H1 (cell line): ENCODE measurements at regions not wholly inside any gene's neighbourhood (a gene's known extent, or its start where the extent isn't known, plus 50 kb on each side); places are given as distances from the start of the nearest gene placed in this dataset.
A peak's percentile ranks its signal among the peaks of the same experiment; 100 is the strongest.

Source experiments
- CTCF ChIA-PET: fragments of 300-600 bp; sonication (Branson Sonifier 250); formaldehyde crosslinking; loops from one replicate; lab custom pipeline; 2021; ENCODE audit not compliant: partially characterized antibody; lab: Charles Lee
- POLR2A ChIA-PET: fragments of 300-600 bp; sonication (Branson Sonifier 250); formaldehyde crosslinking; loops from one replicate; lab custom pipeline; 2021; ENCODE audit warnings: inconsistent platforms; ENCODE audit not compliant: partially characterized antibody; lab: Charles Lee
- DNase-seq, 2 experiments: peaks; one replicate each; pipeline versions ENCODE4 v3.0.0 to v3.0.0-alpha.2; 2010 to 2022; ENCODE audit warnings: low spot score in 2 of 2, low read depth in 1 of 2, mixed read lengths in 1 of 2
- FAIRE-seq: peaks from 2 replicates; lab custom pipeline; 2011; peaks lifted over from hg19 to GRCh38; lab: Jason Lieb, UNC
- H2AFZ ChIP-seq: 2 replicates; pipeline ENCODE4 v1.8.1; 2012; ENCODE audit warnings: low read length, inconsistent platforms
- H2AK5ac ChIP-seq: 2 replicates; pipeline ENCODE4 v1.6.1; 2013; ENCODE audit warnings: low read depth, low read length
- H2BK120ac ChIP-seq: replicated peaks from 2 replicates; pipeline ENCODE3; 2013; ENCODE audit warnings: low read depth, low read length, inconsistent platforms
- H2BK12ac ChIP-seq: 2 replicates; pipeline ENCODE4 v1.6.1; 2013; ENCODE audit warnings: low read depth, low read length
- H2BK15ac ChIP-seq: 2 replicates; pipeline ENCODE4 v1.6.1; 2013; ENCODE audit warnings: low read length
- H2BK20ac ChIP-seq: 2 replicates; pipeline ENCODE4 v1.6.1; 2013; ENCODE audit warnings: low read length
- H2BK5ac ChIP-seq: 2 replicates; pipeline ENCODE4 v1.6.1; 2013; ENCODE audit warnings: low read depth, low read length
- H3K14ac ChIP-seq: 2 replicates; pipeline ENCODE4 v1.6.1; 2013; ENCODE audit warnings: inconsistent platforms; ENCODE audit not compliant: insufficient read length
- H3K18ac ChIP-seq: 2 replicates; pipeline ENCODE4 v1.6.1; 2013; ENCODE audit warnings: low read length; ENCODE audit errors: extremely low read depth
- H3K23ac ChIP-seq: 2 replicates; pipeline ENCODE4 v1.6.1; 2013; ENCODE audit warnings: inconsistent platforms; ENCODE audit not compliant: insufficient read length
- H3K23me2 ChIP-seq: 2 replicates; pipeline ENCODE4 v1.6.1; 2013; ENCODE audit warnings: low read depth, low read length
- H3K27ac ChIP-seq: 2 replicates; pipeline ENCODE4 v1.6.1; 2011; ENCODE audit warnings: low read depth, low read length, inconsistent platforms
- H3K27me3 ChIP-seq, 4 experiments: replicated peaks in 1 of 4; 1 replicate in 1 of 4; 2 replicates in 3 of 4; pipeline versions ENCODE4 v1.6.1 to v1.8.1; 2011 to 2013; ENCODE audit warnings: low read length in 3 of 4, mild to moderate bottlenecking in 3 of 4, inconsistent platforms in 2 of 4, mixed read lengths in 2 of 4, moderate library complexity in 1 of 4; ENCODE audit not compliant: control insufficient read depth in 3 of 4, insufficient read depth in 3 of 4; ENCODE audit errors: extremely low read depth in 1 of 4
- H3K36me3 ChIP-seq, 4 experiments: 2 replicates each; pipeline versions ENCODE4 v1.6.1 to v1.8.1; 2011 to 2013; ENCODE audit warnings: mild to moderate bottlenecking in 4 of 4, low read length in 3 of 4, moderate library complexity in 2 of 4, control low read depth in 1 of 4, inconsistent platforms in 1 of 4; ENCODE audit not compliant: insufficient read depth in 4 of 4, control insufficient read depth in 2 of 4
- H3K4ac ChIP-seq: replicated peaks from 2 replicates; pipeline ENCODE3; 2013; ENCODE audit warnings: low read length, low read depth, mixed read lengths, inconsistent platforms; ENCODE audit not compliant: insufficient read length
- H3K4me1 ChIP-seq, 4 experiments: replicated peaks in 1 of 4; 1 replicate in 1 of 4; 2 replicates in 3 of 4; pipeline versions ENCODE4 v1.6.1 to v1.8.1; 2011 to 2013; ENCODE audit warnings: low read length in 3 of 4, inconsistent platforms in 2 of 4, mixed read lengths in 1 of 4; ENCODE audit not compliant: insufficient read depth in 4 of 4, control insufficient read depth in 3 of 4
- H3K4me2 ChIP-seq, 2 experiments: 2 replicates each; pipeline versions ENCODE4 v1.6.1 to v1.8.1; 2011 to 2013; ENCODE audit warnings: low read depth in 2 of 2, low read length in 2 of 2, control low read depth in 1 of 2, inconsistent platforms in 1 of 2, mild to moderate bottlenecking in 1 of 2; ENCODE audit not compliant: insufficient read depth in 1 of 2
- H3K4me3 ChIP-seq, 4 experiments: fragments of 200-600, 300-600 bp in 1 of 4; sonication (generic), shearing (Covaris generic), sonication (Bioruptor Twin) in 1 of 4; 2 replicates each; pipeline versions ENCODE4 v1.5.1 to v1.8.1; 2011 to 2016; ENCODE audit warnings: low read length in 4 of 4, low read depth in 3 of 4, control low read depth in 2 of 4, inconsistent platforms in 2 of 4, mild to moderate bottlenecking in 2 of 4, mixed read lengths in 1 of 4, moderate library complexity in 1 of 4; ENCODE audit not compliant: insufficient read depth in 2 of 4; ENCODE audit errors: extremely low read depth in 1 of 4
- H3K56ac ChIP-seq: replicated peaks from 2 replicates; pipeline ENCODE3; 2013; ENCODE audit warnings: low read depth, mild to moderate bottlenecking, mixed read lengths, low read length, inconsistent platforms; ENCODE audit not compliant: insufficient read length
- H3K79me1 ChIP-seq: 2 replicates; pipeline ENCODE4 v1.6.1; 2013; ENCODE audit warnings: low read depth, low read length, control low read depth
- H3K79me2 ChIP-seq, 2 experiments: 2 replicates each; pipeline versions ENCODE4 v1.6.1 to v1.8.1; 2012 to 2013; ENCODE audit warnings: low read length in 2 of 2, mild to moderate bottlenecking in 2 of 2, inconsistent platforms in 1 of 2; ENCODE audit not compliant: insufficient read depth in 2 of 2, control insufficient read depth in 1 of 2
- H3K9ac ChIP-seq, 4 experiments: replicated peaks in 1 of 4; 1 replicate in 1 of 4; 2 replicates in 3 of 4; pipeline versions ENCODE4 v1.6.1 to v1.8.1; 2011 to 2013; ENCODE audit warnings: low read depth in 3 of 4, low read length in 3 of 4, control low read depth in 2 of 4, mild to moderate bottlenecking in 2 of 4, moderate library complexity in 2 of 4, inconsistent platforms in 1 of 4; ENCODE audit errors: extremely low read depth in 1 of 4
- H3K9me3 ChIP-seq, 2 experiments: 2 replicates each; pipeline versions ENCODE4 v1.6.1 to v1.8.1; 2012 to 2013; ENCODE audit warnings: mild to moderate bottlenecking in 2 of 2, moderate library complexity in 2 of 2, control low read depth in 1 of 2, inconsistent platforms in 1 of 2, low read depth in 1 of 2, low read length in 1 of 2, mixed read lengths in 1 of 2; ENCODE audit not compliant: insufficient read depth in 2 of 2
- H4K20me1 ChIP-seq, 2 experiments: replicated peaks in 1 of 2; 2 replicates each; pipeline versions ENCODE3 to v1.8.1; 2011 to 2013; ENCODE audit warnings: inconsistent platforms in 2 of 2, low read length in 2 of 2, mild to moderate bottlenecking in 1 of 2; ENCODE audit not compliant: insufficient read depth in 2 of 2, control insufficient read depth in 1 of 2
- H4K5ac ChIP-seq: 2 replicates; pipeline ENCODE4 v1.6.1; 2013; ENCODE audit warnings: low read length, low read depth, mixed read lengths, inconsistent platforms; ENCODE audit not compliant: insufficient read length
- H4K8ac ChIP-seq: 2 replicates; pipeline ENCODE4 v1.8.0; 2013; ENCODE audit warnings: mild to moderate bottlenecking, moderate library complexity, low read length, inconsistent platforms; ENCODE audit not compliant: insufficient read depth; ENCODE audit errors: extremely low read depth
- H4K91ac ChIP-seq: replicated peaks from 2 replicates; pipeline ENCODE3; 2013; ENCODE audit warnings: low read length, mixed read lengths, inconsistent platforms; ENCODE audit not compliant: insufficient read length
- ASH2L ChIP-seq: fragments of 200-600, 300-600 bp; sonication (generic); IDR thresholded peaks from one replicate; pipeline ENCODE4 v1.7.1; 2017; ENCODE audit warnings: low read length
- BACH1 ChIP-seq: IDR thresholded peaks from 2 replicates; pipeline ENCODE4 v1.6.1; 2012; ENCODE audit warnings: low read length, improper control_type of control experiment
- CTBP2 ChIP-seq: IDR thresholded peaks from 2 replicates; pipeline ENCODE4 v1.7.0; 2011; ENCODE audit warnings: borderline replicate concordance, mild to moderate bottlenecking, moderate library complexity, mixed read lengths, low read length; ENCODE audit not compliant: insufficient read depth, insufficient read length
- EP300 ChIP-seq, 2 experiments: IDR thresholded peaks; 1 replicate in 1 of 2; 2 replicates in 1 of 2; pipeline ENCODE4 v1.6.1; 2011 to 2012; ENCODE audit warnings: low read depth in 2 of 2, low read length in 2 of 2, mild to moderate bottlenecking in 2 of 2, borderline replicate concordance in 1 of 2, inconsistent platforms in 1 of 2, moderate library complexity in 1 of 2
- GABPA ChIP-seq: IDR thresholded peaks from 2 replicates; pipeline ENCODE4 v1.6.1; 2011; ENCODE audit warnings: mild to moderate bottlenecking, low read length, moderate library complexity, borderline replicate concordance; ENCODE audit not compliant: insufficient read depth
- KDM1A ChIP-seq: fragments of 200-600, 300-600 bp; sonication (generic); IDR thresholded peaks from 2 replicates; pipeline ENCODE4 v1.7.1; 2016; ENCODE audit warnings: mild to moderate bottlenecking, low read length, borderline replicate concordance
- KDM4A ChIP-seq: IDR thresholded peaks from one replicate; pipeline ENCODE4 v1.7.1; 2012; ENCODE audit warnings: low read depth, mild to moderate bottlenecking, moderate library complexity, low read length, inconsistent platforms; ENCODE audit not compliant: severe bottlenecking
- MAFK ChIP-seq: IDR thresholded peaks from 2 replicates; pipeline ENCODE4 v1.6.1; 2012; ENCODE audit warnings: low read depth, mild to moderate bottlenecking, improper control_type of control experiment, low read length
- MAX ChIP-seq: IDR thresholded peaks from 2 replicates; pipeline ENCODE4 v1.6.1; 2012; ENCODE audit warnings: inconsistent platforms
- POLR2A ChIP-seq, 2 experiments: IDR thresholded peaks; 1 replicate in 1 of 2; 2 replicates in 1 of 2; pipeline ENCODE4 v1.6.1; 2011; ENCODE audit warnings: low read depth in 2 of 2, low read length in 2 of 2, mild to moderate bottlenecking in 2 of 2; ENCODE audit errors: control extremely low read depth in 1 of 2
- RFX5 ChIP-seq: IDR thresholded peaks from 2 replicates; pipeline ENCODE4 v1.6.1; 2011; ENCODE audit warnings: low read depth, low read length, improper control_type of control experiment, borderline replicate concordance
- RNF2 ChIP-seq: fragments of 200-900, 300-1000 bp; sonication (generic); IDR thresholded peaks from 2 replicates; pipeline ENCODE4 v1.7.1; 2016; ENCODE audit warnings: borderline replicate concordance, low read depth, mild to moderate bottlenecking, antibody characterized with exemption, low read length; ENCODE audit not compliant: poor library complexity, severe bottlenecking; ENCODE audit errors: missing control alignments
- TAF1 ChIP-seq: IDR thresholded peaks from 2 replicates; pipeline ENCODE4 v1.6.1; 2011; ENCODE audit warnings: mild to moderate bottlenecking, low read depth, low read length
- WGBS, 2 experiments: shearing (Covaris generic) in 1 of 2; methylation state at CpG; one replicate each; pipeline versions ENCODE4 v1.1.6 to v1.1.7; 2013 to 2015; ENCODE audit warnings: low lambda C conversion rate in 2 of 2, mixed read lengths in 2 of 2, inconsistent platforms in 1 of 2, low coverage in 1 of 2, missing lambda C conversion rate in 1 of 2; ENCODE audit not compliant: insufficient replicate concordance in 2 of 2, insufficient coverage in 1 of 2, insufficient read length in 1 of 2; ENCODE audit errors: extremely low coverage in 1 of 2, missing lambda C conversion rate in 1 of 2; 5-methylcytosine and 5-hydroxymethylcytosine counted together

GRCh38 chr5:175092691-175093090 lies 351.3 kb downstream of the DRD1 start:
- Histone ChIP-seq H2AK5ac (no peak overlapping the region), H3K18ac (no peak overlapping the region; the same call in 1 of the 2 replicates), H2BK120ac (no peak overlapping the region), H3K79me1 (no peaks in the 10 kb centered on the region), H2BK20ac (no peak overlapping the region), H3K27me3 (no peaks in the 10 kb centered on the region), H3K23ac (no peak overlapping the region), H3K14ac (no peak overlapping the region), H4K91ac (no peak overlapping the region), H2AFZ (0 out of 2 replicates have a peak overlapping the region, but pooled peaks have one; percentile 1), H3K4me2 (no peak overlapping the region; a peak in 1 of 4 replicates), H3K79me2 (no peaks in the 10 kb centered on the region), H4K8ac (no peak overlapping the region), H3K36me3 (no peaks in the 10 kb centered on the region), H3K27ac (no peak overlapping the region), H2BK5ac (no peak overlapping the region), H4K20me1 (no peaks in the 10 kb centered on the region), H3K9me3 (no peaks in the 10 kb centered on the region), H3K23me2 (no peaks in the 10 kb centered on the region), H3K56ac (no peak overlapping the region), H3K4ac (no peak overlapping the region), H3K4me1 (peaks cover 0 to 9% (median 0%) of the 10 kb centered on the region in 4 experiments; a peak in 3 of 7 replicates), H4K5ac (no peak overlapping the region), H3K4me3 (no peak overlapping the region), H2BK12ac (no peak overlapping the region), H2BK15ac (peak overlapping the region; percentile 54; the same call in 1 of the 2 replicates), H3K9ac (no peak overlapping the region)
- POLR2A ChIA-PET, result no interaction called here
- FAIRE-seq (no peak), DNase-seq (no peak)
- 70% methylated on average over 3 of the region's 3 CpGs; no CpG with 5 or more reads in 1 of the 2 experiments for WGBS, 2 experiments
- CTCF ChIA-PET, result interaction anchor here (1.0 to 1.9 kb wide), 3 partner anchors 9 to 368 kb away, joined by 3 to 5 read pairs (median 4); no protein-coding TSS in a partner anchor
- no peak for TF ChIP-seq MAFK
- TF ChIP-seq EP300 (IDR thresholded peaks at IDR 0.05; ENCODE audit: borderline replicate concordance in 1 of 2, low read depth in 2 of 2, low read length in 2 of 2), result no peak
- TF ChIP-seq GABPA, result no peak
- TF ChIP-seq BACH1, result no peak
- no peak for TF ChIP-seq KDM4A
- no peak for TF ChIP-seq TAF1
- TF ChIP-seq RNF2, result no peak
- no peak for TF ChIP-seq ASH2L
- TF ChIP-seq POLR2A (IDR thresholded peaks at IDR 0.05; ENCODE audit: control extremely low read depth in 1 of 2, low read depth in 2 of 2, low read length in 2 of 2), result no peak
- no peak for TF ChIP-seq MAX
- TF ChIP-seq CTBP2, result no peak
- TF ChIP-seq RFX5, result no peak
- no peak for TF ChIP-seq KDM1A
